Osteocyte (in vitro differentiated cells): ENCODE measurements at regions not wholly inside any gene's neighbourhood (a gene's known extent, or its start where the extent isn't known, plus 50 kb on each side); places are given as distances from the start of the nearest gene placed in this dataset.

Experiments used
- DNase-seq: peaks from one replicate; pipeline ENCODE4 v3.0.0; 2021; ENCODE audit warnings: mixed read lengths; ENCODE audit not compliant: unreplicated experiment; ENCODE audit errors: extremely low spot score
- H3K27ac Mint-ChIP-seq: one replicate; pipeline ENCODE4 v1.8.0; 2021; ENCODE audit warnings: mild to moderate bottlenecking, mixed read lengths; ENCODE audit not compliant: unreplicated experiment
- H3K27me3 Mint-ChIP-seq: one replicate; pipeline ENCODE4 v1.8.0; 2021; ENCODE audit warnings: mixed read lengths; ENCODE audit not compliant: unreplicated experiment
- H3K36me3 Mint-ChIP-seq: one replicate; pipeline ENCODE4 v1.8.0; 2021; ENCODE audit warnings: mixed read lengths; ENCODE audit not compliant: unreplicated experiment
- H3K4me1 Mint-ChIP-seq: one replicate; pipeline ENCODE4 v1.8.0; 2021; ENCODE audit warnings: mixed read lengths; ENCODE audit not compliant: unreplicated experiment
- H3K4me3 Mint-ChIP-seq: one replicate; pipeline ENCODE4 v1.8.0; 2021; ENCODE audit warnings: mild to moderate bottlenecking, moderate library complexity, mixed read lengths; ENCODE audit not compliant: unreplicated experiment
- H3K9me3 Mint-ChIP-seq: one replicate; pipeline ENCODE4 v1.8.0; 2021; ENCODE audit warnings: mixed read lengths; ENCODE audit not compliant: unreplicated experiment
- CTCF ChIP-seq: fragments of 200-600 bp; sonication (generic); IDR thresholded peaks from 2 replicates; pipeline ENCODE4 v1.5.0; 2021; ENCODE audit warnings: antibody characterized with exemption, mild to moderate bottlenecking, moderate library complexity

DNA sequence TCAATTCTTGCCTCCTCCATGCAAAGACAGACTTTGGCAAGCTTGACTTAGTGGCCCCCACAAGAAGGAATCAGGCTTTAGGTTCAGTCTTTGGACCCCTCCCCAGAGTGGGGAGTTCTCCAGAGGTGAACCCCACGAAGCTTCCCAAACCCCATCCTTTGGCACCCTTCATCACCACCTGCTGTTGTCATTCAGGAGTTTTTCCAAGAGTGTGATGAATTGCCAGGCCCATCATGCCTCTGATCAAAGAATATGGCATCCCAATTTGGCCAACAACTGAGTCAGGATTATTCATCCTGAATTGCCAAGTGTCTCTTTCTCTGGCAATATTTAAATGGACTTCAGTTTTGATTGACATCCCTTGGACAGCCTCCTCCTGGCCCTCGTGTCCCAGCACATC is 404.7 kb upstream of the MKI67 start:
- no peak for DNase-seq
- Mint-ChIP-seq H3K4me3 (no peak overlapping the region), H3K9me3 (peaks cover 9% of the 10 kb centered on the region), H3K27me3 (no peaks in the 10 kb centered on the region), H3K27ac (no peak overlapping the region), H3K36me3 (no peaks in the 10 kb centered on the region), H3K4me1 (no peaks in the 10 kb centered on the region)
- TF ChIP-seq CTCF, result no peak

DNA sequence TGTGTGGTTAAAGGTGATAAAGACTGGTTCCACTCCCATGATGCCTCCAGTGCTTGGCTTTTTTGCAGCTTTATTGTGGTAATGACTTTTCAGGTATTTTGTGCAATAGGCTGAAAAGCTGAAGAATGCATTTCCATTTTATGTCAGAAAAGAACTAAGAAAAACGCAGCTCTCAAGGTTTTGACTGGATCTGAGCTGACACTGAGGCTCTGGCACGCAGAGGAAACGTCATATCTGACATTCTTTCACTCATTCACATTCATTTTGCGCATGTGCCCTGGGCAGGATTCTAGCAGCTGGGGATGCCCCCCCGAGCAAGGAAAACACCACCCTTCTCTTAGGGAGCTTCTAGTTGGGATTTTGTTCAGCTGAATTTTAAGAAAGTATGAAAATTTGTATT is 408.5 kb upstream of the MKI67 start:
- no peak for TF ChIP-seq CTCF
- Mint-ChIP-seq H3K36me3 (no peaks in the 10 kb centered on the region), H3K27me3 (no peaks in the 10 kb centered on the region), H3K4me3 (no peak overlapping the region), H3K9me3 (peaks cover 9% of the 10 kb centered on the region), H3K4me1 (no peaks in the 10 kb centered on the region), H3K27ac (no peak overlapping the region)
- DNase-seq, result no peak

DNA sequence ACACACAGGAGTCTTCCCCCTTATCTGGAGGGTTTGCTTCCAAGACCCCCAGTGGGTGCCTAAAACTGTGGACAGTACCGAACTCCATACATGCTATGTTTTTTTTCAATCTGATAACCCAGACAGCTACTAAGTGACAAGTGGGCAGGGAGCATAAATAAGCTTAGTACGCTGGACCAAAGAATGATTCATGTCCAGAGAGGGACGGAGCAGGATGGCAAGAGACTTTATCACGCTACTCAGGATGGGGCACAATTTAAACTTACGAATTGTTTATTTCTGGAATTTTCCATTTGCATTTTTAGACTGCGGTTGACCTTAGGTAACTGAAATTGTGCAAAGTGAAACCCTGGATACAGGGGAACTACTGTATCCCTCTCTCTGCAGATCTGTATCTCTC is 410.0 kb upstream of the MKI67 start:
- Mint-ChIP-seq H3K4me1 (no peaks in the 10 kb centered on the region), H3K4me3 (no peak overlapping the region), H3K9me3 (peaks cover 9% of the 10 kb centered on the region), H3K27ac (no peak overlapping the region), H3K36me3 (no peaks in the 10 kb centered on the region), H3K27me3 (no peaks in the 10 kb centered on the region)
- no peak for TF ChIP-seq CTCF
- DNase-seq, result no peak

DNA sequence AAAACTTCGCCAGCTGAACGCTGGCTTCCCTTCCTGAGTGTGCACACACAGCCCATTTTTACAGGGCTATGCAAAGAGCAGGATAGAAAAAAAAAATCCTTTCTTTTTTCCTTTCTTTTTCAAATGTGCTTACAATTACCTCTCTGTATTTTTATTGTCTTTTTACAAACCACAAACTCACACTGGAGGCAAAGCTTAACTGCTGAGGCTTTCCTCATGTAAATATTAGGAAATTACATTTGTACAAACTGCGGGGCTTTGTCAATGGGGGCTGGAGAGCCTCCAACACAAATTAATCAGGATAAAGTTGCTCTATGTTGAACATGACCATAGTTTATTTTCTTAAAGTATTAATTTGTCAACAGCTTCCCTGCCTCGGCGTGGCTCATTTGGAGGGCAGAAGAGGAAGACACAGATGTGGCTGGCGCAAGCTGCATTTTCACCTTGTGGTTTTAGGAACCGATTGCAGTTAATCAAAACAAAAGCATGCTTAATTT is 411.7 kb upstream of the MKI67 start:
- no peak for TF ChIP-seq CTCF
- Mint-ChIP-seq H3K36me3 (no peaks in the 10 kb centered on the region), H3K4me3 (no peak overlapping the region), H3K9me3 (peaks cover 2% of the 10 kb centered on the region), H3K27me3 (no peaks in the 10 kb centered on the region), H3K27ac (no peak overlapping the region), H3K4me1 (no peaks in the 10 kb centered on the region)
- no peak for DNase-seq

GRCh38 chr10:128538671-128539070 is 412.4 kb upstream of the MKI67 start:
- H3K9me3 Mint-ChIP-seq, result no peaks in the 10 kb centered on the region
- TF ChIP-seq CTCF, result no peak
- no peaks in the 10 kb centered on the region for H3K27me3 Mint-ChIP-seq

More at GRCh38 chr10:128538671-128539070, 412.4 kb upstream of the MKI67 start:
- no peak for DNase-seq
- no peaks in the 10 kb centered on the region for H3K36me3 Mint-ChIP-seq
- no peak overlapping the region for H3K4me3 Mint-ChIP-seq
- H3K4me1 Mint-ChIP-seq, result no peaks in the 10 kb centered on the region
- H3K27ac Mint-ChIP-seq, result no peak overlapping the region
